ENCODE measurements at regions not wholly inside any gene's neighbourhood (a gene's known extent, or its start where the extent isn't known, plus 50 kb on each side); places are given as distances from the start of the nearest gene placed in this dataset.
"Not testable (repeated sequence)": the region's sequence is repeated elsewhere in the genome, so short reads cannot be mapped to it uniquely, and the experiment has no call there.

- DNase-seq, result no peak
Measured at GRCh38 chr16:65829076-65829475, 537.4 kb upstream of the CDH5 start.

DNA sequence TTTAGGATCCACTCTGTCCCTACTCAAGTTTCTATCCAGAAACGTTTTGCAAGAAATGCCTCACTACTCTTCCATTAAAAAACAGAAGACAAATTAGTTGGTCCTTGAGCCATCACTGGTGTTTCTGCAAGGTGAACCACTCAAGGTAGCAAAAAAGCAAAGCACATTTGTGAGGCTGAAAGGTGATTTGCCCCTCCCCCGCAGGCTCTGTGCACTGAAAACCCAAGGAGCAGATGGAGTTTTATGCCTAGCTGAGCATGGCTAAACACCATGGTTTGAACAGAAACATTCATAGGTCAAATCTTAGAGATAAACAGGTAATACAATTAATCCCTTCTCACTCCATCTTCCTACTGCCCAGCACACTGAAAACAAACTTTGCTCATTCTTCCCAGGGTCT, 538.2 kb upstream of the CDH5 start:
- no peak for DNase-seq

GRCh38 chr16:65827231-65827630, 539.3 kb upstream of the CDH5 start:
- no peak for DNase-seq

- DNase-seq, result no peak
Measured at GRCh38 chr16:65825191-65825856, 541.2 kb upstream of the CDH5 start.

GRCh38 chr16:65822148-65822547, 544.3 kb upstream of the CDH5 start:
- DNase-seq, result no peak

GRCh38 chr16:65819136-65819898, 547.2 kb upstream of the CDH5 start:
- DNase-seq, result no peak

GRCh38 chr16:65817799-65818198, 548.7 kb upstream of the CDH5 start:
- no peak for DNase-seq

DNA sequence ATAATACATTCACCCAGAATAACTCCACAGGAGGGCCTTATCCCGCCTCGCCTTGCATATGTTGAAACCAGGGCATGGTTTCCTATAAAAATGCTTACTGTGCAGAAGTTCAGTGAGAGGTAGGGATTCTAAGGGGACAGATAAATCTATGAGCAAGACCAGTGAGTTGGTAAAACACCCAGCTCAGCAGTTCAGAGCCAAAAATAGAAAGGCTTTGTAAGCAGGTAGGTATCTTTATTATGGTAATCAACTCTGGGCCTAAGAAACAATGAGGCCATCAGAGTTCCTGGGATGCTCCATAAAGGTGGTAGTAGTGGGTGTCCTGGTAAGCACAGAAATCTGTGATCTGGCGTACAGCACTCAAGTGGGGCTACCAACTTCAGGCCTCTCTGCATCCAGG, 549.4 kb upstream of the CDH5 start:
- DNase-seq, result no peak

GRCh38 chr16:65816556-65816955, 549.9 kb upstream of the CDH5 start:
- DNase-seq, result no peak

GRCh38 chr16:65815707-65816106, 550.8 kb upstream of the CDH5 start:
- no peak for DNase-seq

DNA sequence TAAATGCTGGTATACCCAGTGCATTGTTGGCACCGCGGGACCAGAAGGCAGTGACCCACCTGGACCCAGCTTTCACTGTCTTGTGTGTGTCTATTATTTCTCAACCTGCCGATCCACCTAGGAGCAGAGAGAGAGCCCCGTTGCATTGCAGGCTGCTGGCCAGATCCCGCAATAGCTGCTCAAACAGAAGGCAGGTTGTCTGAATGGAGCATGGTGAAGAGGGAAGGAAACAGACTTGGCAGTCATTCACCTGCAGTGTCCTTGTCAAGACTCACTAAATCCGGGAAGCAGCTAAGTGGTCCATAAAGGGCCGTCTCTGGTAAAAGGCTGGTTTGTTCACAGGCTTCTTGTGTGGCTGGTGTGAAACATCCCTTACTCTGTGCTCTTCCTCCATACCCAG, 552.6 kb upstream of the CDH5 start:
- DNase-seq, result not testable (repeated sequence)

DNA sequence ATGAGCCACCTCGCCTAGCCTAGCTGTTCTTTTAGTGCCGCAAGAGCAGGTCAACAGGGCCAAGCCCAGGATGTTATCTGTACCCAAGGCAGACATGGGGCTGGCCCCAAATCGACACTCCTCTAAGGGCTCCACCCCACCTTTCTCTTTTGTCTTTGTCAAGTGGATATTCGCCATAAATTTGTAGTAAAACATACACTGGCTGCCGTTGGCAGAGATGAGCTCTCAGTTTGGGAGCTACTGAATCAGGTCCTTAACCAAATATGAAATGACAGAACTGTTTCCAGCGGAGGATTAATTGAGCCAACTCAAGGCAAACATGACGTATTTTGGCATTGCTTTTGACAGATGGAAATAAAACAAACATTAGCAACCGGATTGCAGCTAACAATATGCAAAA, 556.9 kb upstream of the CDH5 start:
- DNase-seq, result no peak

DNA sequence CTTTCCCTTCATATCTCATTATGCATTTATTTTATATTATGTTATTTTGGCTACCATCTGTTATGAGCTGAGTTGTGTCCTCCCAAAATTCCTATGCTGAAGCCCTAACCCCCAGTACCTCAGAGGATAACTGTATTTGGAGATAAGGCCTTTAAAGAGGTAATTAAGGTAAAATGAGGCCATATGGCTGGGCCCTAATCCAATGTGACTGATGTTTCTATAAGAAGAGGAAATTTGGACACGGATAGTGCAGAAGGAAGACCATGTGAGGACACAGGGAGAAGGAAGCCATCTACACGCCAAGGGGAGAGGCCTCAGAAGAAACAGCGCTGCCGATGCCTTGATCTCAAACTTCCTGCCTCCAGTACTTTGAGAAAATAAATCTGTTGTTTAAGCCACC, 557.7 kb upstream of the CDH5 start:
- no peak for DNase-seq

DNA sequence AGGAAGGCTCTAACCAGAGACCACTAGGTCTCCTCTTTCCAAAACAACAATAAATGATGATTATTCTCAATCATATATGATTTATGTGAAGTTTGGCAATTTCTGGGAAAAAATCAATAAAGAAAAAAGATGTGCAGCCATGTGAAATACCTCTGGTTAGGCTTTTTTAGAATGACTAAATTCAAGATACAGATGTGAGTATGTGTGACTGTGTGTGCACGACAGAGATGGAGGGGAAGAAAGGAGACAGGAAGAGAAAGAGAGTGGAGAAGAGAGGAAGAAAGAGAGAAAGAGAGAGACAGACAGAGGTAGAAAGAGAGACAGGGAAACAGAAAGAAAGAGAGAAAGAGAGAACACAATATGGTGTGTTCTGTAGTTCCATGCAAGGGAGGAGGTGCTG, 558.6 kb upstream of the CDH5 start:
- DNase-seq, result no peak

- DNase-seq, result not testable (repeated sequence)
Measured at GRCh38 chr16:65805704-65806103, 560.8 kb upstream of the CDH5 start.

DNA sequence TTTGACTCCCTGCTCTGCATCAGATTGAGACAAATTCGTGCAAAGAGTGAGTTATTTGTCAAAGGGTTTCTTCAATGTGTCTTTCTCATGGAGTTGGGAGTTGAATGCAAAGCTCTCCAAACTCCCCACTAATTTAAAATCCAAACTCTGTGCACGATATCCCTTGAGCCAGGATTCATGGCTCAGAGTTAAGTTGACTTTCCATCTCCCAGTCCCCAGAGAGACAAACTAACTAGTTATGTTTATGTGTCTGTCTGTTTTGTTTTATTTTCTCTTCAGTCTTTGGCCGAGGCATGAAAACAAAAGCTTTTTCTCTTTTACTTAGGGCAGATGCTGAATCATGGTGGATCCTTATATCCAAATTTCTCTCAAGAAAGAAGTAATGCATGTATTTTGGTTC, 570.0 kb upstream of the CDH5 start:
- DNase-seq, result no peak

- no peak for DNase-seq
Measured at GRCh38 chr16:65794973-65795372, 571.5 kb upstream of the CDH5 start.

DNA sequence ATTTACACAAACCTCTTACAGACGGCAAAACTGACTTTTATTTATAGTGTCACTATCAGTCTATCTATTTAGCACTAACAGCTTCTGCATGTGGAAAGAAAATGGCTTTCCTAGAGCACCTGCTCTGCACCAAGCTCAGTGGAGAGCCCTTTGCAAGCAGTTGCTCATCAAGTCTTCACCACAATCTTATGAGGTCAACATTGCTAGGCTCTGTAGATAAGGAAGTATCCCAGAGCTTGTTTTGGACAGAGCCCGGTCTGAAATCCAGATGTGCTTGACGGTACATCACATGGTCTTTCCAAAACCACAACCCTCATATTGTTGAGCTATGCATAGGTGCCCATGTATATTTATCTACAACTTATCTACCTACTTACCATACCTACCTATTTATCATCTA, 572.7 kb upstream of the CDH5 start:
- no peak for DNase-seq

DNA sequence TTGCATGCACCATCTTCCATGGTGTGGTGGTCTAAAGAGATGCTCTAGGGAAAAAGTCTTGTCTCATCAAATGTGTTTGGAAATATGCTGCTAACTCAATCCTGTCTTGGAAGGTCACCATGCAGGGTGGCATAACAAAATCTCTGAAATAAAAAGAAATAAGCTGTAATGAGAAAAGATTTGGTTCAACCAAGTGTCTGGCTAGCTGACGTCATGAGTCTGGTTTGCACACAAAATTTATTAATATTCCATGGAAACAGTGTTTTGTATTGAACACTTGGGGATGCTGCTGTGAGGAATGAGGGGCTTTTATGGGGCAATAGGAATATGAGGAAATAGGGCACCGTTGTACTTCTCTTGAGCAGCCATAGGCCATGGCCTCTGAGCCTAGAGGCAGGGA, 575.7 kb upstream of the CDH5 start:
- DNase-seq, result no peak

GRCh38 chr16:65789161-65789945, 577.1 kb upstream of the CDH5 start:
- DNase-seq, result no peak

DNA sequence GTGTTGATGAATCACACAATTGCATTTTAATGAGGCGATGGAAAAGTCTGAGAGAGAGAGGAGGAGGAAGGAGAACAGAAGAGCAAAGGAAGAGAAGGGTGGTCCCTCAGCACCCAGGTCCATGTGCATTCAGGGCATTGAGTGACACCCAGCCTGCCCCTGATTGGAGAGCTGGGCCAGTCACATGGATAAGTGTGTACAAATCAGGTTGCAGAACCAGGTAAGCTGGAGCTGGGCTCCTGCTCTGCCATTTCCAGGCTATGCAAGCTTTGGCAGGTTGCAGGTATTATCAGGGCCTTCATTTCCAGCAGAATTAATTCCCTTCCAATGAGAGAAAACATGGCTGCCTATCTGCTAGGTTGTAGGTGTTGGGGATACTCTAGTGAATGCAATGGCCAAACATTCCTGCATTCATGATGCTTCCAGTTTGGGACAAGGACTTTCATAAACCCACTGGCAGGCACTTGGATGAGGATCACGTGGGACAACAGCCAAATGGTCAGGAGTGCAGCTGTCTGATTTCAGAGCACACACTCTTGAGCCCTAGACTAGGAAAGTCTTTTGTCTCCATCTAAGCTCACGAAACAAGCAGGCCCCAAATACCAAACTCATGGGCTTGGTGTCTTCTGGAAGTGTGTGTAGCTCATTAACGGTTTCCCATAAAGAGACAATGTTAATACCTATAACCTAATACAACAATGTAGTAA, 577.9 kb upstream of the CDH5 start:
- no peak for DNase-seq

GRCh38 chr16:65787921-65788320, 578.6 kb upstream of the CDH5 start:
- DNase-seq, result no peak

- no peak for DNase-seq
Measured at GRCh38 chr16:65786916-65787315, 579.6 kb upstream of the CDH5 start.
